ENCODE measurements at regions not wholly inside any gene's neighbourhood (a gene's known extent, or its start where the extent isn't known, plus 50 kb on each side); places are given as distances from the start of the nearest gene placed in this dataset.

DNA sequence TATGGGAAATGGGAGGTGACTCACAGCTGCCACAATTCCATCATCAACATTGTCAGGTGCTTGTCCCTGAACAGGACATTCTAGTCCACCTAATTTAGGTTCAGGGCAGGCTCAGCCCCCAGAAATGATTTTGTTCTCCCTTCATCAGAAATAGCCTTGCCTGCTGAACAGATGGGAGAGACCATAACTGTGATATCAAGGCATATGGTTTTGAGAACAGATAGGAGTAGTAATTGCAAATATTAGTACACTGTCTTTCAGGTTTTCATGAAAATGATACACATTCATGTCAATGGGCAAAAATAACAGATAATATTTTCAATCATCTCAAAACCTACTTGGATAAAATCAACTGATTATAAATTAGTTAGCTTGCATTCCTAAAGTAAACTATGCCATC, 316.5 kb downstream of the MBD2 start:
- TF ChIP-seq, protein P1, sequence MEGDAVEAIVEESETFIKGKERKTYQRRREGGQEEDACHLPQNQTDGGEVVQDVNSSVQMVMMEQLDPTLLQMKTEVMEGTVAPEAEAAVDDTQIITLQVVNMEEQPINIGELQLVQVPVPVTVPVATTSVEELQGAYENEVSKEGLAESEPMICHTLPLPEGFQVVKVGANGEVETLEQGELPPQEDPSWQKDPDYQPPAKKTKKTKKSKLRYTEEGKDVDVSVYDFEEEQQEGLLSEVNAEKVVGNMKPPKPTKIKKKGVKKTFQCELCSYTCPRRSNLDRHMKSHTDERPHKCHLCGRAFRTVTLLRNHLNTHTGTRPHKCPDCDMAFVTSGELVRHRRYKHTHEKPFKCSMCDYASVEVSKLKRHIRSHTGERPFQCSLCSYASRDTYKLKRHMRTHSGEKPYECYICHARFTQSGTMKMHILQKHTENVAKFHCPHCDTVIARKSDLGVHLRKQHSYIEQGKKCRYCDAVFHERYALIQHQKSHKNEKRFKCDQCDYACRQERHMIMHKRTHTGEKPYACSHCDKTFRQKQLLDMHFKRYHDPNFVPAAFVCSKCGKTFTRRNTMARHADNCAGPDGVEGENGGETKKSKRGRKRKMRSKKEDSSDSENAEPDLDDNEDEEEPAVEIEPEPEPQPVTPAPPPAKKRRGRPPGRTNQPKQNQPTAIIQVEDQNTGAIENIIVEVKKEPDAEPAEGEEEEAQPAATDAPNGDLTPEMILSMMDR (IDR thresholded peaks at IDR 0.05): no peak
- TF ChIP-seq POLR2AphosphoS5 (IDR thresholded peaks at IDR 0.05) (no peak), POLR2A (IDR thresholded peaks at IDR 0.05) (no peak)
